HUES48 (cell line): ENCODE measurements at regions not wholly inside any gene's neighbourhood (a gene's known extent, or its start where the extent isn't known, plus 50 kb on each side); places are given as distances from the start of the nearest gene placed in this dataset.

Experiments
- H3K27ac ChIP-seq: one replicate; pipeline ENCODE4 v1.7.0; 2013; ENCODE audit warnings: low read depth, low read length, inconsistent platforms
- H3K27me3 ChIP-seq: 2 replicates; pipeline ENCODE4 v1.6.1; 2013; ENCODE audit warnings: mild to moderate bottlenecking, low read length; ENCODE audit not compliant: control insufficient read depth, insufficient read depth
- H3K36me3 ChIP-seq: 2 replicates; pipeline ENCODE4 v1.6.1; 2013; ENCODE audit warnings: low read length; ENCODE audit not compliant: control insufficient read depth, insufficient read depth
- H3K4me1 ChIP-seq: 2 replicates; pipeline ENCODE4 v1.6.1; 2013; ENCODE audit warnings: mild to moderate bottlenecking, low read length; ENCODE audit not compliant: control insufficient read depth, insufficient read depth
- H3K4me3 ChIP-seq: 2 replicates; pipeline ENCODE4 v1.5.1; 2013; ENCODE audit warnings: mild to moderate bottlenecking, low read depth, low read length
- H3K9ac ChIP-seq: 2 replicates; pipeline ENCODE4 v1.6.1; 2013; ENCODE audit warnings: mild to moderate bottlenecking, low read depth, low read length, moderate library complexity
- H3K9me3 ChIP-seq: 2 replicates; pipeline ENCODE4 v1.6.1; 2013; ENCODE audit warnings: low read length; ENCODE audit not compliant: control insufficient read depth, insufficient read depth

DNA sequence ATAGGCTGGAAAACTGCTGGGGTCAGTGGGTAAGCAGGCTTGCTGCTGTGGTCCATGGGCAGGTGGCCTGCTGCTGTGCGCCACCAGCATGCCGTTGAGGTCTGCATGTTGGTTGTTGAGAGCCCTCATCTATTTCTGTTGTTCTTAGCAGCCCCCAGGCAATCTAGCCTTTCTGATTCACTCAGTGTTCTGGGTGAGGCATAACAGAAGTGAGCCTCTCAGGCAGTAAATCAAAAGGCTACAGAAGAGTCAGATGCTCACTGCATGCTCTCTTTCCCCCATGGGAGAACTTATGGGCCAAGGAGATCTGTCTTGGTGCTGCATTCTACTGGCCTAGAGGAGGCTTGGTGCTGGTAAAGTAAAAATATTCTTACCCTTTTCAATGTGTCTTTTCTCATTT is 67.8 kb upstream of the ATP10A start:
- H3K27ac ChIP-seq = no peak overlapping the region
- no peaks in the 10 kb centered on the region for H3K36me3 ChIP-seq
- no peak overlapping the region for H3K4me3 ChIP-seq
- H3K9me3 ChIP-seq = 0 out of 2 replicates have a peak, but pooled peaks cover 5% of the 10 kb centered on the region
- no peak overlapping the region for H3K9ac ChIP-seq
- H3K4me1 ChIP-seq = peaks cover 13% of the 10 kb centered on the region
- peaks cover 8% of the 10 kb centered on the region; the same call in 1 of the 2 replicates for H3K27me3 ChIP-seq
